MCF 10A (cell line): ENCODE measurements at regions not wholly inside any gene's neighbourhood (a gene's known extent, or its start where the extent isn't known, plus 50 kb on each side); places are given as distances from the start of the nearest gene placed in this dataset.
A peak's percentile ranks its signal among the peaks of the same experiment; 100 is the strongest.

Source experiments
- BruUV-seq: library from RNA; stranded (reverse); fragments of 400-500 nt; replicated peaks from 2 replicates; lab custom pipeline; 2021; lab: Mats Ljungman, UMichigan
- CTCF ChIA-PET: fragments of 300-600 bp; sonication (Branson Sonifier 250); formaldehyde crosslinking; extraction: SDS; loops from one replicate; lab custom pipeline; 2021; ENCODE audit warnings: antibody characterized with exemption, inconsistent platforms; lab: Yijun Ruan, JAX
- POLR2A ChIA-PET: fragments of 300-600, 350-650 bp; sonication (Branson Sonifier 250); formaldehyde crosslinking; extraction: SDS; loops from one replicate; lab custom pipeline; 2020; ENCODE audit warnings: antibody characterized with exemption, inconsistent platforms; lab: Yijun Ruan, JAX
- DNase-seq: peaks from one replicate; pipeline ENCODE4 v3.0.0-alpha.2; 2018; ENCODE audit not compliant: unreplicated experiment
- H3K27ac Mint-ChIP-seq: one replicate; pipeline ENCODE4 v1.8.0; 2022; ENCODE audit warnings: mild to moderate bottlenecking, low read depth, mixed read lengths; ENCODE audit not compliant: unreplicated experiment
- H3K27me3 Mint-ChIP-seq: one replicate; pipeline ENCODE4 v1.8.0; 2022; ENCODE audit warnings: mixed read lengths; ENCODE audit not compliant: insufficient read depth, unreplicated experiment
- H3K36me3 Mint-ChIP-seq: one replicate; pipeline ENCODE4 v1.8.0; 2022; ENCODE audit warnings: mild to moderate bottlenecking, moderate library complexity, mixed read lengths; ENCODE audit not compliant: insufficient read depth, unreplicated experiment
- H3K4me1 Mint-ChIP-seq: one replicate; pipeline ENCODE4 v1.8.0; 2022; ENCODE audit warnings: mixed read lengths; ENCODE audit not compliant: insufficient read depth, unreplicated experiment
- H3K4me3 Mint-ChIP-seq: one replicate; pipeline ENCODE4 v1.8.0; 2022; ENCODE audit warnings: mild to moderate bottlenecking, moderate library complexity, mixed read lengths; ENCODE audit not compliant: unreplicated experiment
- H3K9me3 Mint-ChIP-seq: one replicate; pipeline ENCODE4 v1.8.0; 2022; ENCODE audit warnings: mixed read lengths; ENCODE audit not compliant: unreplicated experiment
- intact Hi-C: fragments of 100-400 bp; cut with micrococcal nuclease; formaldehyde crosslinking; loops from 2 replicates; pipeline ENCODE4 v1.14.1; 2022
- TF ChIP-seq, protein P1 (sequence below): fragments of 200-600 bp; IDR thresholded peaks from one replicate; pipeline ENCODE4 v1.8.0; 2022; ENCODE audit warnings: antibody characterized with exemption, mild to moderate bottlenecking; ENCODE audit not compliant: unreplicated experiment

DNA sequence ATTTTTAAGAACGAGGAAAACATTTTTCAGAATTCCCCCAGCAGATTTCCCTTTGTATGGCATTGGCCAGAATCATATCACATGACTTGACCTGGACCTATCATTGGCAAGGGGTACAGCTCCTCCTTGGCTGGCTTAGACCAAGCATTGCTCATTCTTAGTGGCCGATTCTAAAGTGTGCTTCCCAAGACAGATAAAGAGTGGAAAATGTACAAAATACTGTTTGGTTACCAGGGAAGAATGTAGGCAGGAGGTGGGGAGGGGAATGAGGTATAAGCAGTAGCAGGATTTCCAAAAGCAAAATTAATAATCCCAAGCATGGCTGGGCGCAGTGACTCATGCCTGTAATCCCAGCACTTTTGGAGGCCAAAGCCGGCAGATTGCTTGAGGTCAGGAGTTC, 75.6 kb upstream of the KRTAP11-1 start:
- ChIA-PET CTCF (no interaction called here), POLR2A (no interaction called here)
- Mint-ChIP-seq H3K27me3 (no peaks in the 10 kb centered on the region), H3K27ac (no peak overlapping the region), H3K4me1 (peaks cover 10% of the 10 kb centered on the region), H3K9me3 (no peaks in the 10 kb centered on the region), H3K36me3 (no peaks in the 10 kb centered on the region), H3K4me3 (no peak overlapping the region)
- TF ChIP-seq, protein P1, sequence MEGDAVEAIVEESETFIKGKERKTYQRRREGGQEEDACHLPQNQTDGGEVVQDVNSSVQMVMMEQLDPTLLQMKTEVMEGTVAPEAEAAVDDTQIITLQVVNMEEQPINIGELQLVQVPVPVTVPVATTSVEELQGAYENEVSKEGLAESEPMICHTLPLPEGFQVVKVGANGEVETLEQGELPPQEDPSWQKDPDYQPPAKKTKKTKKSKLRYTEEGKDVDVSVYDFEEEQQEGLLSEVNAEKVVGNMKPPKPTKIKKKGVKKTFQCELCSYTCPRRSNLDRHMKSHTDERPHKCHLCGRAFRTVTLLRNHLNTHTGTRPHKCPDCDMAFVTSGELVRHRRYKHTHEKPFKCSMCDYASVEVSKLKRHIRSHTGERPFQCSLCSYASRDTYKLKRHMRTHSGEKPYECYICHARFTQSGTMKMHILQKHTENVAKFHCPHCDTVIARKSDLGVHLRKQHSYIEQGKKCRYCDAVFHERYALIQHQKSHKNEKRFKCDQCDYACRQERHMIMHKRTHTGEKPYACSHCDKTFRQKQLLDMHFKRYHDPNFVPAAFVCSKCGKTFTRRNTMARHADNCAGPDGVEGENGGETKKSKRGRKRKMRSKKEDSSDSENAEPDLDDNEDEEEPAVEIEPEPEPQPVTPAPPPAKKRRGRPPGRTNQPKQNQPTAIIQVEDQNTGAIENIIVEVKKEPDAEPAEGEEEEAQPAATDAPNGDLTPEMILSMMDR, result no peak
- BruUV-seq, result no TSS peak
- intact Hi-C loops, result no loop called here
- no peak for DNase-seq

DNA sequence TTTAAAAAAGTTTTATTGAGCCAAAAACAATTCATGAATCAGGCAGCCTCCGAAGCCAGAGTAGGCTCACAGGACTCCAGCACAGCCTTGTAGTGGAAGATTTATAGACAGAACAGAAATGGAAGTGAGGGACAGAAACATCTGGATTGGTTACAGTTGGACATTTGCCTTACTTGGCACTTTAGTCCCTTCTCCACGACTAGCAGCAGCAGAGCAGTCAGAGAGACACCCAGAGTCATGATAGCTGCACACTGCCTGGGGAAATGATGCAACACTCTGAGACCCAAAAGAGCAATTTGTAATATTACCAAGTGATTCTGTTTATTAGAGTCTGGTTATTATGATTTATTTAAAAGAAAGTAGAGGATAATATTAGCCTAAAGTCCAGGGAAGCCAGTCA, 72.2 kb upstream of the KRTAP11-1 start:
- TF ChIP-seq, protein P1, result no peak
- peaks cover 6% of the 10 kb centered on the region for H3K4me1 Mint-ChIP-seq
- H3K27me3 Mint-ChIP-seq, result no peaks in the 10 kb centered on the region
- no peaks in the 10 kb centered on the region for H3K36me3 Mint-ChIP-seq
- ChIA-PET POLR2A (no interaction called here), CTCF (no interaction called here)
- intact Hi-C loops, result no loop called here
- DNase-seq, result peak; percentile 2
- peak overlapping the region; percentile 71 for H3K27ac Mint-ChIP-seq
- no peaks in the 10 kb centered on the region for H3K9me3 Mint-ChIP-seq
- BruUV-seq, result no TSS peak
- H3K4me3 Mint-ChIP-seq, result no peak overlapping the region

DNA sequence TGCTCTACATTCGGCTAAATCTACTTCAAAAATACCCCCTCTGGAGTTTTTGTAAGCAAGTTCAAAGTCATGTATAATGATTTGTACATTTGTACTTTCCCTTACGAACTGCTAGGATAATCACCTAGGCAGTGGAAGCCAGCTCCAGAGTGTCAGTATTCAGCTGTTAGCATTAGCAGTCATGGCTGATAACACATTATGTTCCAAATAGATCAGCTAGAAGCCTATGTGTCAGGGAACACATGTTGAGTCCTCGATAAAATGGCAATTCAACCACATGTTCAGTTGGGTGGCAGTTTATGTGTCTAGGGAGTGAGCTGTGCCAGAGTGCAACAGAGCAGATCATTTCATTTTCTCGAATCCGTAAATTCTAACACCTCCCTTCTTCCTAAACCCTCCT, 65.8 kb upstream of the KRTAP11-1 start:
- H3K4me1 Mint-ChIP-seq, result no peaks in the 10 kb centered on the region
- no peak overlapping the region for H3K27ac Mint-ChIP-seq
- ChIA-PET CTCF (interaction anchor here (0.8 kb wide), 1 partner anchor 692 kb away, joined by 3 read pairs; no protein-coding TSS in a partner anchor), POLR2A (no interaction called here)
- TF ChIP-seq, protein P1, result no peak
- no peaks in the 10 kb centered on the region for H3K9me3 Mint-ChIP-seq
- no peak for DNase-seq
- BruUV-seq, result no TSS peak
- intact Hi-C loops, result no loop called here
- no peaks in the 10 kb centered on the region for H3K36me3 Mint-ChIP-seq
- no peak overlapping the region for H3K4me3 Mint-ChIP-seq
- no peaks in the 10 kb centered on the region for H3K27me3 Mint-ChIP-seq

DNA sequence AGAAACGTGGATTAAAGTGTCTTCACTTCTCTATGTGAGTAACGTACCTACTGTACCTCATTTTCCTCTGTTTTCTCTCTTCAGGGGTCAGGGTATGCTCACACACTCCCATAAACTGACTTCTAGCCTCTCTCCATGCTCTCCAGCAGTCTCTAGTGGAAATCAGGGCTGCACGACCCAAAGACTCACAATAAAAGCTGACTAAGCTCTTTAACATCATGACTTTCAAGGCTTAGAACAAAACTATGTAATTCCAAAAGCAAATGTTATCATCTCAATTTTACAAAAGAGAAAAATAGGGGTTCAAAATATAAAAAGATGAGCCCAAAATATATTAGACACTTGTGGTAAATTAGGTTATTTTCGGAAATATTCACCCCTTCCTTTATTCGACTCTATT, 62.5 kb upstream of the KRTAP11-1 start:
- Mint-ChIP-seq H3K27ac (no peak overlapping the region), H3K36me3 (no peaks in the 10 kb centered on the region), H3K9me3 (no peaks in the 10 kb centered on the region), H3K4me1 (no peaks in the 10 kb centered on the region), H3K27me3 (no peaks in the 10 kb centered on the region), H3K4me3 (no peak overlapping the region)
- ChIA-PET CTCF (no interaction called here), POLR2A (no interaction called here)
- no peak for DNase-seq
- BruUV-seq, result no TSS peak
- TF ChIP-seq, protein P1, result no peak
- intact Hi-C loops, result no loop called here
